Gastroesophageal sphincter (tissue), 4 donors: ENCODE measurements at regions not wholly inside any gene's neighbourhood (a gene's known extent, or its start where the extent isn't known, plus 50 kb on each side); places are given as distances from the start of the nearest gene placed in this dataset.

Experiments used
- ATAC-seq: fragments of 150-250 bp; one replicate; pipeline ENCODE4 v1.9.1; 2016; ENCODE audit warnings: mild to moderate bottlenecking, moderate library complexity
- H3K27ac ChIP-seq, 4 donors: fragments of 200-600 bp; sonication (generic) in 3 of 4; 1 replicate in 3 of 4; 2 replicates in 1 of 4; pipeline ENCODE4 v1.5.1; 2016 to 2019
- H3K27me3 ChIP-seq: fragments of 200-600 bp; sonication (generic); one replicate; pipeline ENCODE4 v1.5.1; 2019
- H3K36me3 ChIP-seq, 2 donors: fragments of 200-600 bp; sonication (generic); one replicate each; pipeline ENCODE4 v1.5.1; 2019; ENCODE audit warnings: control low read depth in 1 of 2
- H3K4me1 ChIP-seq, 3 donors: fragments of 200-600 bp; sonication (generic); 1 replicate in 2 of 3; 2 replicates in 1 of 3; pipeline ENCODE4 v1.5.1; 2016 to 2019; ENCODE audit warnings: control low read depth in 2 of 3
- H3K4me3 ChIP-seq, 2 donors: fragments of 200-600 bp; sonication (generic); one replicate each; pipeline ENCODE4 v1.5.1; 2019; ENCODE audit warnings: mild to moderate bottlenecking in 1 of 2, moderate library complexity in 1 of 2
- H3K9me3 ChIP-seq, 3 donors: fragments of 200-600 bp; sonication (generic); one replicate each; pipeline ENCODE4 v1.5.1; 2017 to 2019; ENCODE audit warnings: control low read depth in 2 of 3
- EP300 ChIP-seq: sonication (generic); formaldehyde crosslinking; IDR thresholded peaks from one replicate; pipeline ENCODE4 v1.6.1; 2017; ENCODE audit warnings: antibody characterized with exemption, mild to moderate bottlenecking
- POLR2A ChIP-seq, 2 donors: fragments of 450-650 bp; IDR thresholded peaks; one replicate each; pipeline ENCODE4 v1.6.1; 2017; ENCODE audit warnings: antibody characterized with exemption in 2 of 2, mild to moderate bottlenecking in 2 of 2, moderate library complexity in 1 of 2
- POLR2AphosphoS5 ChIP-seq: sonication (generic); formaldehyde crosslinking; IDR thresholded peaks from one replicate; pipeline ENCODE4 v1.6.1; 2017; ENCODE audit warnings: antibody characterized with exemption
- WGBS, 2 donors: methylation state at CpG; one replicate each; pipeline ENCODE4 v1.1.5; 2018; ENCODE audit warnings: low coverage in 1 of 2; 5-methylcytosine and 5-hydroxymethylcytosine counted together
- TF ChIP-seq, protein P1 (sequence below), 4 experiments: fragments of 200-600 bp in 2 of 4; fragments of 450-650 bp in 2 of 4; sonication (generic) in 1 of 4; IDR thresholded peaks; one replicate each; pipeline ENCODE4 v1.5.1; 2017 to 2019; ENCODE audit warnings: antibody characterized with exemption in 4 of 4, mild to moderate bottlenecking in 2 of 4, moderate library complexity in 2 of 4

DNA sequence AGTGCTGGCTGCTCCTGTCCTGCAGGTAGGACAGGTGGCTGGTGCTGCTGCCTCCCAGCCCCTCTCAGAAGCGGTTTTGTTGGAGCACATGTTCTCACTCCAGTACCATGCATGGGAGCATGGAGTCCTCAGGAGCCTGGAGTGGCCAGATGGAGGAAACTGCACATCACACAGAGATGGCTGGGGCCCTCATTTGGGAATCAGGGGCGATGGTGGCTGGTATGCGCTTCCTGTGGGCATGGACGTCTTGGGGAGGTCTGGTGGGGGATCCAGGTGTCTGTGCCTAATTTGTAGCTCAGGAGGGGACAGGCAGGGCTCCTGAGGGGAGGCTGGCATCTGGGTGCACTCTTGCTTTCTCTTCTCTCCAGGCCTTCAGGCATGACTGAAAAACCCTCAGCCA, 168.2 kb downstream of the KLF13 start:
- Histone ChIP-seq H3K27me3 (no peaks in the 10 kb centered on the region), H3K4me1 (peaks cover 0 to 4% (median 3%) of the 10 kb centered on the region in 3 donors), H3K36me3 (peaks cover 0 to 6% of the 10 kb centered on the region in 2 donors), H3K27ac (no peak overlapping the region), H3K9me3 (peaks cover 0 to 20% (median 0%) of the 10 kb centered on the region in 3 donors), H3K4me3 (no peak overlapping the region)
- TF ChIP-seq, protein P1, sequence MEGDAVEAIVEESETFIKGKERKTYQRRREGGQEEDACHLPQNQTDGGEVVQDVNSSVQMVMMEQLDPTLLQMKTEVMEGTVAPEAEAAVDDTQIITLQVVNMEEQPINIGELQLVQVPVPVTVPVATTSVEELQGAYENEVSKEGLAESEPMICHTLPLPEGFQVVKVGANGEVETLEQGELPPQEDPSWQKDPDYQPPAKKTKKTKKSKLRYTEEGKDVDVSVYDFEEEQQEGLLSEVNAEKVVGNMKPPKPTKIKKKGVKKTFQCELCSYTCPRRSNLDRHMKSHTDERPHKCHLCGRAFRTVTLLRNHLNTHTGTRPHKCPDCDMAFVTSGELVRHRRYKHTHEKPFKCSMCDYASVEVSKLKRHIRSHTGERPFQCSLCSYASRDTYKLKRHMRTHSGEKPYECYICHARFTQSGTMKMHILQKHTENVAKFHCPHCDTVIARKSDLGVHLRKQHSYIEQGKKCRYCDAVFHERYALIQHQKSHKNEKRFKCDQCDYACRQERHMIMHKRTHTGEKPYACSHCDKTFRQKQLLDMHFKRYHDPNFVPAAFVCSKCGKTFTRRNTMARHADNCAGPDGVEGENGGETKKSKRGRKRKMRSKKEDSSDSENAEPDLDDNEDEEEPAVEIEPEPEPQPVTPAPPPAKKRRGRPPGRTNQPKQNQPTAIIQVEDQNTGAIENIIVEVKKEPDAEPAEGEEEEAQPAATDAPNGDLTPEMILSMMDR (IDR thresholded peaks at IDR 0.05): no peak
- TF ChIP-seq EP300: no peak
- no peak for TF ChIP-seq POLR2AphosphoS5
- no peak for TF ChIP-seq POLR2A (IDR thresholded peaks at IDR 0.05)
- 92% methylated on average over 2 of the region's 4 CpGs; no CpG with 5 or more reads in 1 of the 2 donors for WGBS, 2 donors
- ATAC-seq: no peak

DNA sequence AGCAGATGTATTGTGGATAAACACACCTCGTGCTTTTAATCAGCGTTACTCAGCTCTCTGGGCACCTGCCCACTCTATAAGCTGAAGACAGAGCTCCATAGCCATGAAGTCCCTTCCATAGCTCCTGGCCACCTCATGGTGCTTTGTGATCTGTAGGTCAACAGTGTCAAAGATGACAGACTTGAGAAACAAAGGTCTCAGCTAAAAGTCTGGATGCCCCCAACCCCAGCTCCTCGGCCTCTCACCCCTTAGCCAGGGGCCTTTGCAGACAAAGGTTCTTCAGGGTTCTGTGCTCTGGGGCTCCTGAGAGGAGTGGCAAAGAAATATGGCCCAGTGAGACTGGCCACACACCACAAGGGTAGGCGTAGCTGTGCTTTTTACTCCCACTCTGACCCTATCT, 168.6 kb downstream of the KLF13 start:
- H3K27me3 ChIP-seq: no peaks in the 10 kb centered on the region
- 67 to 92% methylated on average over 1 to 2 of the region's 4 CpGs for WGBS, 2 donors
- peaks cover 0 to 20% (median 0%) of the 10 kb centered on the region in 3 donors for H3K9me3 ChIP-seq
- peaks cover 0 to 6% of the 10 kb centered on the region in 2 donors for H3K36me3 ChIP-seq
- ATAC-seq: no peak
- TF ChIP-seq, protein P1 (IDR thresholded peaks at IDR 0.05): no peak
- TF ChIP-seq POLR2A (IDR thresholded peaks at IDR 0.05): no peak
- H3K4me3 ChIP-seq: no peak overlapping the region
- H3K4me1 ChIP-seq: no peaks in the 10 kb centered on the region
- no peak overlapping the region for H3K27ac ChIP-seq

DNA sequence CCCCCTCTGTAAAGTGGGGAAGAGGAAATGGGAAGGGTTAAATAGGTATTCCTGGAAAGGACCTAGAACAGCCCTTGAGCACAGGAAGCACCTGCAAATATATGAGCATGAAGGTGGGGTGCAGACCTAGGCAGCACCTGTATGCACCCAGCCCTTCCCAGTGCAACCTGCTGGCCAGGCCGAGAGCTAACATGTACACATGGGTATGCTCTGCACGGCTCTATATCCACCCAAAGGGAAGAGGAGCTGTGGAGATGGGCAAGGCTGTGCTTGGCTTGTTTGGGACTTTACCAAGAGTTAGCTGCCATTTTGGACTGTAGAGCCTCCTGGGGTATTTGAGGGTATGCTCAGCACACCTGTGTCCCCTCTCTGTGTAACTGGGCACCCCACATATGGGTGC, 171.2 kb downstream of the KLF13 start:
- Histone ChIP-seq H3K4me3 (no peak overlapping the region), H3K36me3 (peaks cover 0 to 20% of the 10 kb centered on the region in 2 donors), H3K27me3 (no peaks in the 10 kb centered on the region), H3K4me1 (no peaks in the 10 kb centered on the region), H3K9me3 (peaks cover 0 to 9% (median 0%) of the 10 kb centered on the region in 3 donors), H3K27ac (no peak overlapping the region)
- 80% methylated on average over 1 of the region's 2 CpGs; no CpG with 5 or more reads in 1 of the 2 donors for WGBS, 2 donors
- TF ChIP-seq POLR2AphosphoS5: no peak
- no peak for TF ChIP-seq POLR2A (IDR thresholded peaks at IDR 0.05)
- TF ChIP-seq, protein P1 (IDR thresholded peaks at IDR 0.05): no peak
- no peak for TF ChIP-seq EP300
- ATAC-seq: no peak

DNA sequence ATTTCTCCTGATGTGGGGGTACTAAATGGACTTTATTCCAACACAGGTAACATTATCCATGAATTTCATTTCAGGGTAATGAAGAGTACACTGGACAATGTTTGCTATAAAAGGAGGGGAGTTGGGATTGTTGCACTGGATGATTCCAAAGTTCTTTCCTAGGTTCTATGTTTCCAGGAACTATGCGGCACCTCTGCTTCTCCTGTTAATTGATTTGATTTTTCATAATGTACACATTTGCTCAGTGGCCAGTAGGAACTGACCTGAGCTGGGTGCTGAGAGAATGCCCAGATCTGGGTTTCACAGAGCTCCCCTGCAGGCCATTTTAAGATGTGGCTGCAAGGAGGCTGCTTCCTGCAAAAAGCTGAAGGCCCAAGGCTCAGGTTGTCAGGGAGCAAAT, 171.7 kb downstream of the KLF13 start:
- Histone ChIP-seq H3K27me3 (no peaks in the 10 kb centered on the region), H3K9me3 (peaks cover 0 to 9% (median 0%) of the 10 kb centered on the region in 3 donors), H3K4me3 (no peak overlapping the region), H3K27ac (no peak overlapping the region), H3K4me1 (no peaks in the 10 kb centered on the region), H3K36me3 (peaks cover 0 to 25% of the 10 kb centered on the region in 2 donors)
- 89 to 100% methylated on average over 1 of the region's 1 CpG for WGBS, 2 donors
- TF ChIP-seq, protein P1 (IDR thresholded peaks at IDR 0.05): no peak
- TF ChIP-seq POLR2A (IDR thresholded peaks at IDR 0.05) (no peak), EP300 (no peak), POLR2AphosphoS5 (no peak)
- no peak for ATAC-seq

DNA sequence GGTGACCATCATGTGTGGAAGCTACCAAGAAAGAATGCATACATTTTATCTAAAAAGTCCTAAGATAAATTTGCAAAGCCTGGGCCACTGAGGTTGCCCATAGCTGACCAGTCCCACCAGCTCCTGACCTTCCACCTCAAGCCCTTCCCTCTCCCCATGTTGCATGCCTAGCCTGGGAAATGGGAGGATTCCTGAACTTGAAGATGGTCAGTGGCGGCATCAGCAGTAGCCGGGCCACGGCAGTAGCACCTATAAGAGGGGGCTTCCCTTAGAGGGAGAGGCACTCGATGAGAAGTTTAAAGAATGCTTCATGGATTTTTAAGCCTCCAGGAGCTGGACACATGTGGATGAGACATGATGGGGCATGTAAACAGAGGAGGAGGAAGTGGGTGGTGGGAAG, 172.1 kb downstream of the KLF13 start:
- H3K36me3 ChIP-seq: peaks cover 0 to 29% of the 10 kb centered on the region in 2 donors
- TF ChIP-seq POLR2A (IDR thresholded peaks at IDR 0.05) (no peak), POLR2AphosphoS5 (no peak), EP300 (no peak)
- TF ChIP-seq, protein P1 (IDR thresholded peaks at IDR 0.05): no peak
- peaks cover 0 to 9% (median 0%) of the 10 kb centered on the region in 3 donors for H3K9me3 ChIP-seq
- no peaks in the 10 kb centered on the region for H3K4me1 ChIP-seq
- ATAC-seq: no peak
- H3K4me3 ChIP-seq: no peak overlapping the region
- H3K27ac ChIP-seq: no peak overlapping the region
- 66% methylated on average over 2 of the region's 4 CpGs; no CpG with 5 or more reads in 1 of the 2 donors for WGBS, 2 donors
- H3K27me3 ChIP-seq: no peaks in the 10 kb centered on the region
